Immature natural killer cell (primary cell): ENCODE measurements at regions not wholly inside any gene's neighbourhood (a gene's known extent, or its start where the extent isn't known, plus 50 kb on each side); places are given as distances from the start of the nearest gene placed in this dataset.
"Not testable (repeated sequence)": the region's sequence is repeated elsewhere in the genome, so short reads cannot be mapped to it uniquely, and the experiment has no call there.

Experiments used
- DNase-seq, 3 donors: peaks; one replicate each; pipeline ENCODE4 v3.0.0; 2022; ENCODE audit warnings: mixed read lengths in 1 of 3
- H3K27ac Mint-ChIP-seq, 6 donors: one replicate each; pipeline ENCODE4 v1.8.0; 2020; ENCODE audit warnings: mixed read lengths in 6 of 6, mild to moderate bottlenecking in 5 of 6, inconsistent platforms in 4 of 6, moderate library complexity in 3 of 6
- H3K27me3 Mint-ChIP-seq, 3 donors: one replicate each; pipeline ENCODE4 v1.8.0; 2020 to 2021; ENCODE audit warnings: low read depth in 3 of 3, mild to moderate bottlenecking in 3 of 3, mixed read lengths in 3 of 3, moderate library complexity in 3 of 3, inconsistent platforms in 1 of 3
- H3K36me3 Mint-ChIP-seq, 3 donors: one replicate each; pipeline ENCODE4 v1.8.0; 2020; ENCODE audit warnings: mixed read lengths in 3 of 3, inconsistent platforms in 2 of 3, mild to moderate bottlenecking in 2 of 3
- H3K4me1 Mint-ChIP-seq, 2 donors: one replicate each; pipeline ENCODE4 v1.8.0; 2020; ENCODE audit warnings: inconsistent platforms in 2 of 2, mild to moderate bottlenecking in 2 of 2, mixed read lengths in 2 of 2, moderate library complexity in 1 of 2
- H3K4me3 Mint-ChIP-seq, 5 donors: one replicate each; pipeline ENCODE4 v1.8.0; 2020; ENCODE audit warnings: mild to moderate bottlenecking in 5 of 5, mixed read lengths in 5 of 5, inconsistent platforms in 3 of 5, moderate library complexity in 3 of 5
- H3K9me3 Mint-ChIP-seq, 6 donors: one replicate each; pipeline ENCODE4 v1.8.0; 2020; ENCODE audit warnings: mild to moderate bottlenecking in 6 of 6, mixed read lengths in 6 of 6, inconsistent platforms in 4 of 6, moderate library complexity in 3 of 6

DNA sequence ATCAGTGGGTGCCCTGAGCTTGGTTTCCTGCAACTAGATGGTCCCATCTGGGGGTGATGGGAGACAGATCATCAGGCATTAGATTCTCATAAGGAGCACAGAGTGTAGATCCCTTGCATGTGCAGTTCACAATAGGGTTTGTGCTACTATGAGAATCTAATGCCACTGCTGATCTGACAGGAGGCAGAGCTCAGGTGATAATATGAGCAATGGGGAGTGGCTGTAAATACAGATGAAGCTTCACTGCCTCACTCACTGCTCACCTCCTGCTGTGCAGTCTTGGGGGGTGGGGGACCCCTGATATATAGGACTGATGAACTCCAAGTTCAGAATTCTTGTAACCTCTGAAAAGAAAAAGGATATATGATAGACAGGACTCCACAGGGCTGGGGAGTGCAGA is 108.0 kb downstream of the RIN2 start:
- H3K4me3 Mint-ChIP-seq: no peak overlapping the region
- peak overlapping the region in 3 of 6 donors; percentile 14 to 70 (median 46) for H3K27ac Mint-ChIP-seq
- no peaks in the 10 kb centered on the region for H3K36me3 Mint-ChIP-seq
- no peak for DNase-seq
- H3K4me1 Mint-ChIP-seq: peaks cover 7 to 20% of the 10 kb centered on the region in 2 donors
- H3K9me3 Mint-ChIP-seq: peaks cover 0 to 5% (median 0%) of the 10 kb centered on the region in 6 donors
- H3K27me3 Mint-ChIP-seq: peaks cover 3 to 11% (median 7%) of the 10 kb centered on the region in 3 donors

GRCh38 chr20:19867074-19867473 is 109.0 kb downstream of the RIN2 start:
- Mint-ChIP-seq H3K27me3 (peaks cover 1 to 7% (median 4%) of the 10 kb centered on the region in 3 donors), H3K4me1 (peaks cover 7 to 20% of the 10 kb centered on the region in 2 donors), H3K36me3 (no peaks in the 10 kb centered on the region), H3K27ac (peak overlapping the region; percentile 32 to 91 (median 85)), H3K9me3 (no peaks in the 10 kb centered on the region), H3K4me3 (no peak overlapping the region)
- DNase-seq: no peak

DNA sequence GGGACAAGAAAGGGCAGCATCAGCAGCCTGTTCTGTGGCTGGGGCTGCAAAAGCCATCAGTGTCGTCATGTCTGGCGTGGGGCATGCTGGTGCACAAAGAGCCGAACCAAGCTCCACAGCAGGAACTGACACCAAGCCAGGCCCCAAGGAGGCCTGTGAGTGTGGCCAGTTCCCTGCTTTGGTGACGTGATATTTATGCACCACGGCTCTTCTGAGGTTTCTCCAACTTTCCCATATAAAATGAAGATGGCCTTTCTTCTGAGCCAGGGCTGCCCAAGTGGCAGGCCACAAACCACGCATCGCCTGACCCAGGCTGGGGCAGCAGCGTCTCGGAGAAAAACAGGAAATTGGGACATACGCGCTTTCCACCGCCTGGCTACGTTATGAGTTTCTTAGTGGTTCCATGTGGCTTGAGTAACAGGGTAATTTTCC is 109.9 kb downstream of the RIN2 start:
- peak overlapping the region; percentile 32 to 91 (median 86) for H3K27ac Mint-ChIP-seq
- no peaks in the 10 kb centered on the region for H3K9me3 Mint-ChIP-seq
- H3K36me3 Mint-ChIP-seq: no peaks in the 10 kb centered on the region

DNA sequence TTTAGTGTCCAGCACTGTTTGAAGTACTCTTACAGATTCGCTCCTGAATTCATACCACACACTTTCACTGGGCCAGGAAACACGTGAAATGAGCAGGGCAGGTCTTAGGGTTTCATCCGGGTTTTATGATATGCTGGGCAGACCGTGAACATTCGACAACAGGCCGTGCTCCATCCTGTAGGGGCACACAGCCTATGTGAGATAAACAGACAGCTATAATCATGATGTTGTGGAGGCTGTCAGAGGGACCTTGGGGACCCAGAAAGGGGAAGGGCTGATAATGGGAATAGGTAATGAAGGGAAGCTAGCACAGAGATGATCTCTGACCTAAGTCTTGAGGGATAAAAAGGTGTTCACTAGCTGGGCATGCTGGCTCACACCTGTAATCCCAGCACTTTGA is 110.4 kb downstream of the RIN2 start:
- H3K4me3 Mint-ChIP-seq: peak overlapping the region in 1 of 5 donors; percentile 15
- no peaks in the 10 kb centered on the region for H3K36me3 Mint-ChIP-seq
- H3K4me1 Mint-ChIP-seq: peaks cover 7 to 20% of the 10 kb centered on the region in 2 donors
- peak overlapping the region in 5 of 6 donors; percentile 83 to 91 (median 87) for H3K27ac Mint-ChIP-seq
- no peak for DNase-seq
- H3K9me3 Mint-ChIP-seq: no peaks in the 10 kb centered on the region
- peaks cover 0 to 8% (median 0%) of the 10 kb centered on the region in 3 donors for H3K27me3 Mint-ChIP-seq

More for the DNA sequence above, 109.9 kb downstream of the RIN2 start:
- H3K27me3 Mint-ChIP-seq: peaks cover 0 to 7% (median 0%) of the 10 kb centered on the region in 3 donors
- peak; percentile 67 to 73 (median 72) for DNase-seq
- H3K4me1 Mint-ChIP-seq: peaks cover 7 to 20% of the 10 kb centered on the region in 2 donors
- H3K4me3 Mint-ChIP-seq: peak overlapping the region; percentile 15 to 31 (median 23)

DNA sequence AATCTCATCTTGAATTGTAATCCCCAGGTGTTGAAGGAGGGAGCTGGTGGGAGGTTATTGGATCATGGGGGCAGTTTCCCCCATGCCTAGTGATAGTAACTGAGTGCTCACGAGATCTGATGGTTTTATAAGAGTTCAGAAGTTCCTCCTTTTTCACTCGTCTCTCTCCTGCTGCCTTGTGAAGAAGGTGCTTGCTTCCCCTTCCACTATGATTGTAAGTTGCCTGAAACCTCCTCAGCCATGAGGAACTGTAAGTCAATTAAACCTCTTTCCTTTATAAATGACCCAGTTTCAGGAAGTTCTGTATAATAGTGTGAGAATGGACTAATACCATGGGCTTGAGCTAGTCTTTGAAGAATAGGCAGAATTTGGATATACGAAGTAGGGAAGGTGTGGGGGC is 113.9 kb downstream of the RIN2 start:
- H3K4me3 Mint-ChIP-seq: no peak overlapping the region

GRCh38 chr20:19874040-19874727 is 116.1 kb downstream of the RIN2 start:
- no peaks in the 10 kb centered on the region for H3K9me3 Mint-ChIP-seq
- H3K4me3 Mint-ChIP-seq: no peak overlapping the region
- peaks cover 0 to 5% (median 2%) of the 10 kb centered on the region in 3 donors for H3K27me3 Mint-ChIP-seq
- no peaks in the 10 kb centered on the region for H3K36me3 Mint-ChIP-seq
- DNase-seq: no peak
- H3K27ac Mint-ChIP-seq: no peak overlapping the region
- H3K4me1 Mint-ChIP-seq: no peaks in the 10 kb centered on the region

More for the DNA sequence above, 113.9 kb downstream of the RIN2 start:
- Mint-ChIP-seq H3K36me3 (no peaks in the 10 kb centered on the region), H3K9me3 (no peaks in the 10 kb centered on the region), H3K4me1 (peaks cover 7 to 17% of the 10 kb centered on the region in 2 donors), H3K27me3 (peaks cover 0 to 7% (median 0%) of the 10 kb centered on the region in 3 donors), H3K27ac (peak overlapping the region in 2 of 6 donors; percentile 6 to 36)
- no peak for DNase-seq

DNA sequence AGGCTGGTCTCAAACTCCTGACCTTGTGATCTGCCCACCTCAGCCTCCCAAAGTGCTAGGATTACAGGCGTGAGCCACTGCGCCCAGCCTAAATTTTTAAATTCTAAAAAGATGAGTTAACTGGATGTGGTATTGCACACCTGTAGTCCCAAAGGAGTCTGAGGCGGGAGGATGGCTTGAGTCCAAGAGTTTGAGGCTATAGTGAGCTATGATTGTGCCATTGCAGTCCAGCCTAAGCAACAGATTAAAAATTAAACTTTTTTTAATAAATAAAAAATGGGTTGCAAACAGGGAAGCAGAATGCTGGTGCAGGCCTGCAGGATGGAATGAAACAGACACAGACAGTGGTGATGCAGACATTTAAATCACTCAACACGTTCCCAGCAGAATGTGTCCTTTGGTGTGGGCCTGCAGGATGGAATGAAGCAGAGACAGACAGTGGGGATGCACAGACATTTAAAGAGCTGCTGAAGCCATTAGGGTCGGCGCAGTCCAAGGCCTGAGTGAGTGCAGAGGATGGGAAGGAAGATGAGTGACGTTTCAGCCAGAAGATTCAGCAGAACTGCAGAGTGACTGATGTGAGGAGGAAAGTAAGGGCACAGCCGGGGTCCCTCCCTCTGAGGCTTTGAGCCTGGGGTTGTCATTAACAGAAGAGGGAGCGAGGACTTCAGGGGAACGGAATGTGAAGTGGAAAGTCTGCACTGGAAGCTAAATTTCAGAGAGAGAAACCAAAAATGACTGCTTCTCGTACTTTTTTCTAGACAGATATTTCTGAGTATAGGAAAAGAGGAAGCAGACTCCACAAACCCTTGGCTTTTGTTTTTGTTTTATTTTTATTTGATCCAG is 117.5 kb downstream of the RIN2 start:
- no peak for DNase-seq
- H3K27ac Mint-ChIP-seq: peak overlapping the region in 1 of 6 donors; percentile 1
- no peaks in the 10 kb centered on the region for H3K36me3 Mint-ChIP-seq
- no peaks in the 10 kb centered on the region for H3K9me3 Mint-ChIP-seq
- peaks cover 0 to 5% (median 4%) of the 10 kb centered on the region in 3 donors for H3K27me3 Mint-ChIP-seq
- no peaks in the 10 kb centered on the region for H3K4me1 Mint-ChIP-seq
- H3K4me3 Mint-ChIP-seq: no peak overlapping the region

DNA sequence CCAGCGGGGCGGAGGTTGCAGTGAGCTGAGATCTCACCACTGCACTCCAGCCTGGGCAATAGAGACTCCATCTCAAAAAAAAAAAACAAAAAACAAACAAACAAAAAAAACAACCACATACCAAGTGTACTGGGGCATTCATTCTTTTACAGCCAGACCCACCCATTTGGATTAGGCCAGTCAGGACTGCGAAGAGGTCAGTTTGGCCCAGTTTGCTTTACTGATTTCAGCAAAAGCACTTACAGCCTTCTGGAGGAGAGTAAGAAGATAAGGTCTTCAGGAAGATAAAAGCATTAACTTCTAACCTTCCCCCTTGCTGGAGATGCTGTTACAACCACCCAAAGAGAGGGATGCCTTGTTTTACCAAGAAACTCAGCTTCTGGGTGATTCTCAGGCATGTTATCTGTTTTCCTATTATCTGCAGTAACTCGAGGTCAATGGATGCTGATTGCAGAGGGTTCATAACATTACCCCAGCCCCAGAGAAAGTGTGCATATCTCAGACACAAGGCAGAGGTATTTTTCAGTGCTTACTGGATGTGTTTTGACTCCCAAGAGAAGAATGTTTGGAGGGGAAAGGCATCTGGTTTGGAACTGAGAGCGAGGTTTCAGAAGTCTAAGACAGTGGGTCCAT is 118.9 kb downstream of the RIN2 start:
- DNase-seq: no peak
- H3K4me1 Mint-ChIP-seq: no peaks in the 10 kb centered on the region
- H3K4me3 Mint-ChIP-seq: no peak overlapping the region
- no peak overlapping the region for H3K27ac Mint-ChIP-seq
- H3K9me3 Mint-ChIP-seq: no peaks in the 10 kb centered on the region
- H3K36me3 Mint-ChIP-seq: no peaks in the 10 kb centered on the region
- H3K27me3 Mint-ChIP-seq: peaks cover 0 to 5% (median 4%) of the 10 kb centered on the region in 3 donors

- not testable (repeated sequence) for H3K4me1 Mint-ChIP-seq, H3K27me3 Mint-ChIP-seq
Measured at GRCh38 chr20:19879874-19880255, 121.8 kb downstream of the RIN2 start.

GRCh38 chr20:19880256-19881079 is 122.4 kb downstream of the RIN2 start:
- Mint-ChIP-seq H3K9me3 (no peaks in the 10 kb centered on the region), H3K4me1 (no peaks in the 10 kb centered on the region), H3K27ac (no peak overlapping the region), H3K36me3 (no peaks in the 10 kb centered on the region), H3K4me3 (no peak overlapping the region), H3K27me3 (peaks cover 2 to 6% (median 6%) of the 10 kb centered on the region in 3 donors)
- DNase-seq: no peak

More at GRCh38 chr20:19879874-19880255, 121.8 kb downstream of the RIN2 start:
- H3K27ac Mint-ChIP-seq, H3K4me3 Mint-ChIP-seq, DNase-seq, H3K9me3 Mint-ChIP-seq, H3K36me3 Mint-ChIP-seq: not testable (repeated sequence)

DNA sequence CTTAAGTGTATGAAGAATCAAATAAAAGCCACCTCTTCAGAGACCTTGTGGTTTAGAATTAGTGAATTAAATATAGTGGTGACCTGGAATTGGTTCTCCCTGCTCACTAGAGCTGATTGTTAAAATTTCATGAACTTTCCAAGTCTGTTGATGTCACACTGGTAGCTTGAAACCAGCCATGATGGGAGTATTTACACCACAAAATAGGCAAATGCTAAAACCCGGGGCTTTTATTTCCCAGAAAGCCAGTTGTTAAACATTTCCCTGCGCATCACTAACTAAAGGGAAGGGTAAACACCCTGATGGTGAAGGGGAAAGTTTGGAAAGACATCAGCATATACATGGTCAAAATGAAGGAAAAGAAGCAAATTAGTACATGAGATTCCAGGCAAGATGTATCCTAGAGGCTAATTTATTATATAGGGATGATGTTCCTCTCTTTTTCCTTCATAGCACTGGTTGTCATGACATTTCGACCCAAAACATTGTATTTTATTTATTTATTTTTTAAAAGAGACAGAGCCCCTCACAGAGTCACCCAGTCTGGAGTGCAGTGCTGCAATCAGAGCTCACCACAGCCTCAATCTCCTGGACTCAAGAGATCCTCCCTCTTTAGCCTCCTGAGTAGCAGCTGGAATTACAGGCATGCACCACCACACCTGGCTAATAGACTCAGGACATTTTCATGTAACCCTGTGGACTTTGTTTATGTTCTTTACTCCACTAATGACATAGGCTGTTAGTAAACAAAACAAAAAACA is 123.2 kb downstream of the RIN2 start:
- no peak for DNase-seq
- Mint-ChIP-seq H3K36me3 (no peaks in the 10 kb centered on the region), H3K9me3 (no peaks in the 10 kb centered on the region), H3K4me3 (no peak overlapping the region), H3K4me1 (no peaks in the 10 kb centered on the region), H3K27ac (no peak overlapping the region), H3K27me3 (peaks cover 2 to 6% (median 6%) of the 10 kb centered on the region in 3 donors)

GRCh38 chr20:19881990-19882389 is 123.9 kb downstream of the RIN2 start:
- Mint-ChIP-seq H3K27ac (no peak overlapping the region), H3K4me1 (no peaks in the 10 kb centered on the region), H3K4me3 (no peak overlapping the region), H3K36me3 (no peaks in the 10 kb centered on the region), H3K9me3 (no peaks in the 10 kb centered on the region), H3K27me3 (peaks cover 2 to 6% (median 6%) of the 10 kb centered on the region in 3 donors)
- no peak for DNase-seq
